H9 (cell line): ENCODE measurements at regions not wholly inside any gene's neighbourhood (a gene's known extent, or its start where the extent isn't known, plus 50 kb on each side); places are given as distances from the start of the nearest gene placed in this dataset.

Source experiments
- DNase-seq: peaks from one replicate; pipeline ENCODE4 v3.0.0-alpha.2; 2017
- H2AFZ ChIP-seq: one replicate; pipeline ENCODE4 v1.6.1; 2013; ENCODE audit warnings: mild to moderate bottlenecking, low read length, control low read depth, moderate library complexity
- H2AK5ac ChIP-seq: 2 replicates; pipeline ENCODE4 v1.6.1; 2013; ENCODE audit warnings: low read length, control low read depth, mixed read lengths; ENCODE audit not compliant: insufficient read length
- H2BK120ac ChIP-seq: one replicate; pipeline ENCODE4 v1.6.1; 2013; ENCODE audit warnings: low read depth, mild to moderate bottlenecking, low read length, control low read depth, inconsistent platforms; ENCODE audit not compliant: poor library complexity, severe bottlenecking
- H2BK12ac ChIP-seq: 2 replicates; pipeline ENCODE4 v1.6.1; 2013; ENCODE audit warnings: low read length, control low read depth, mixed read lengths, low read depth; ENCODE audit not compliant: insufficient read length
- H2BK15ac ChIP-seq: 2 replicates; pipeline ENCODE4 v1.6.1; 2013; ENCODE audit warnings: low read depth, low read length, control low read depth
- H2BK20ac ChIP-seq: one replicate; pipeline ENCODE4 v1.6.1; 2013; ENCODE audit warnings: low read depth, mild to moderate bottlenecking, low read length, control low read depth, inconsistent platforms; ENCODE audit not compliant: poor library complexity, severe bottlenecking
- H2BK5ac ChIP-seq: 2 replicates; pipeline ENCODE4 v1.6.1; 2013; ENCODE audit warnings: low read length, control low read depth, mixed read lengths; ENCODE audit not compliant: insufficient read length
- H3K14ac ChIP-seq: 2 replicates; pipeline ENCODE4 v1.6.1; 2013; ENCODE audit warnings: low read length, control low read depth; ENCODE audit not compliant: insufficient read depth
- H3K18ac ChIP-seq: 2 replicates; pipeline ENCODE4 v1.6.1; 2013; ENCODE audit warnings: low read depth, mild to moderate bottlenecking, mixed read lengths, low read length, control low read depth; ENCODE audit not compliant: insufficient read length
- H3K23ac ChIP-seq: 2 replicates; pipeline ENCODE4 v1.6.1; 2013; ENCODE audit warnings: low read length, control low read depth, mixed read lengths, low read depth; ENCODE audit not compliant: insufficient read length
- H3K23me2 ChIP-seq: 2 replicates; pipeline ENCODE4 v1.6.1; 2013; ENCODE audit warnings: low read depth, mild to moderate bottlenecking, mixed read lengths, low read length, control low read depth; ENCODE audit not compliant: insufficient read length, poor library complexity, severe bottlenecking
- H3K27ac ChIP-seq: 2 replicates; pipeline ENCODE4 v1.5.1; 2013; ENCODE audit warnings: low read length, control low read depth, mixed read lengths, low read depth; ENCODE audit not compliant: insufficient read length
- H3K27me3 ChIP-seq: 2 replicates; pipeline ENCODE4 v1.6.1; 2013; ENCODE audit warnings: low read length, control low read depth, inconsistent platforms; ENCODE audit not compliant: insufficient read depth
- H3K4ac ChIP-seq: 2 replicates; pipeline ENCODE4 v1.6.1; 2013; ENCODE audit warnings: low read depth, mild to moderate bottlenecking, control low read depth, inconsistent platforms, low read length, moderate library complexity
- H3K4me1 ChIP-seq: 2 replicates; pipeline ENCODE4 v1.6.1; 2013; ENCODE audit warnings: low read length, control low read depth, inconsistent platforms; ENCODE audit not compliant: insufficient read depth
- H3K4me2 ChIP-seq: 2 replicates; pipeline ENCODE4 v1.6.1; 2013; ENCODE audit warnings: low read length, control low read depth, mixed read lengths; ENCODE audit not compliant: insufficient read length, insufficient read depth
- H3K56ac ChIP-seq: 2 replicates; pipeline ENCODE4 v1.6.1; 2013; ENCODE audit warnings: low read depth, mild to moderate bottlenecking, mixed read lengths, low read length, control low read depth; ENCODE audit not compliant: insufficient read length
- H3K79me1 ChIP-seq: 2 replicates; pipeline ENCODE4 v1.6.1; 2013; ENCODE audit warnings: low read depth, mild to moderate bottlenecking, moderate library complexity, low read length, control low read depth, inconsistent platforms; ENCODE audit not compliant: insufficient read depth, poor library complexity, severe bottlenecking
- H3K79me2 ChIP-seq: 2 replicates; pipeline ENCODE4 v1.6.1; 2013; ENCODE audit warnings: low read length, control low read depth, inconsistent platforms; ENCODE audit not compliant: insufficient read depth
- H3K9ac ChIP-seq: 2 replicates; pipeline ENCODE4 v1.6.1; 2013; ENCODE audit warnings: low read length, control low read depth, mixed read lengths; ENCODE audit not compliant: insufficient read length; ENCODE audit errors: extremely low read depth
- H3K9me3 ChIP-seq: one replicate; pipeline ENCODE4 v1.6.1; 2013; ENCODE audit warnings: low read depth, low read length, inconsistent platforms; ENCODE audit not compliant: control insufficient read depth
- H3T11ph ChIP-seq: one replicate; pipeline ENCODE4 v1.6.1; 2013; ENCODE audit warnings: mild to moderate bottlenecking, low read length, control low read depth, inconsistent platforms
- H4K20me1 ChIP-seq: one replicate; pipeline ENCODE4 v1.6.1; 2013; ENCODE audit not compliant: control insufficient read depth, insufficient read length, insufficient read depth
- H4K5ac ChIP-seq: 2 replicates; pipeline ENCODE4 v1.6.1; 2013; ENCODE audit warnings: low read depth, mild to moderate bottlenecking, mixed read lengths, low read length, control low read depth; ENCODE audit not compliant: insufficient read length
- H4K8ac ChIP-seq: replicated peaks from 2 replicates; pipeline ENCODE4 v1.6.1; 2013; ENCODE audit warnings: low read length, control low read depth, mixed read lengths, low read depth; ENCODE audit not compliant: insufficient read length
- H4K91ac ChIP-seq: 2 replicates; pipeline ENCODE4 v1.6.1; 2013; ENCODE audit warnings: low read depth, mild to moderate bottlenecking, moderate library complexity, mixed read lengths, low read length, control low read depth; ENCODE audit not compliant: insufficient read length
- H3K27ac Mint-ChIP-seq, 3 experiments: 2 replicates in 2 of 3; 3 replicates in 1 of 3; pipeline ENCODE4 v1.8.0; 2020 to 2021; ENCODE audit warnings: mixed read lengths in 3 of 3, mild to moderate bottlenecking in 1 of 3, moderate library complexity in 1 of 3
- H3K27me3 Mint-ChIP-seq: 2 replicates; pipeline ENCODE4 v1.8.0; 2021; ENCODE audit warnings: low read depth, mild to moderate bottlenecking, moderate library complexity, mixed read lengths
- H3K36me3 Mint-ChIP-seq, 3 experiments: 2 replicates in 2 of 3; 3 replicates in 1 of 3; pipeline ENCODE4 v1.8.0; 2020 to 2021; ENCODE audit warnings: low read depth in 3 of 3, mixed read lengths in 3 of 3; ENCODE audit not compliant: insufficient read depth in 1 of 3
- H3K4me1 Mint-ChIP-seq, 2 experiments: 2 replicates each; pipeline ENCODE4 v1.8.0; 2020; ENCODE audit warnings: mixed read lengths in 2 of 2
- H3K4me3 Mint-ChIP-seq, 2 experiments: 2 replicates in 1 of 2; 3 replicates in 1 of 2; pipeline ENCODE4 v1.8.0; 2020 to 2021; ENCODE audit warnings: mild to moderate bottlenecking in 2 of 2, mixed read lengths in 2 of 2, moderate library complexity in 1 of 2
- H3K9me3 Mint-ChIP-seq, 2 experiments: 2 replicates in 1 of 2; 3 replicates in 1 of 2; pipeline ENCODE4 v1.8.0; 2020; ENCODE audit warnings: mild to moderate bottlenecking in 2 of 2, mixed read lengths in 2 of 2, moderate library complexity in 1 of 2
- WGBS: extraction: QIAGEN DNeasy Blood & Tissue Kit; methylation state at CpG from one replicate; pipeline ENCODE4 v1.1.7; 2013; ENCODE audit warnings: missing lambda C conversion rate, low lambda C conversion rate, mixed read lengths; ENCODE audit not compliant: insufficient read length; ENCODE audit errors: extremely low coverage; 5-methylcytosine and 5-hydroxymethylcytosine counted together
- TF ChIP-seq, protein P1 (sequence below): fragments of 200-600 bp; sonication (generic); conservative IDR thresholded peaks from 3 replicates; pipeline ENCODE4 v1.8.0; 2021; ENCODE audit warnings: antibody characterized with exemption, mild to moderate bottlenecking

DNA sequence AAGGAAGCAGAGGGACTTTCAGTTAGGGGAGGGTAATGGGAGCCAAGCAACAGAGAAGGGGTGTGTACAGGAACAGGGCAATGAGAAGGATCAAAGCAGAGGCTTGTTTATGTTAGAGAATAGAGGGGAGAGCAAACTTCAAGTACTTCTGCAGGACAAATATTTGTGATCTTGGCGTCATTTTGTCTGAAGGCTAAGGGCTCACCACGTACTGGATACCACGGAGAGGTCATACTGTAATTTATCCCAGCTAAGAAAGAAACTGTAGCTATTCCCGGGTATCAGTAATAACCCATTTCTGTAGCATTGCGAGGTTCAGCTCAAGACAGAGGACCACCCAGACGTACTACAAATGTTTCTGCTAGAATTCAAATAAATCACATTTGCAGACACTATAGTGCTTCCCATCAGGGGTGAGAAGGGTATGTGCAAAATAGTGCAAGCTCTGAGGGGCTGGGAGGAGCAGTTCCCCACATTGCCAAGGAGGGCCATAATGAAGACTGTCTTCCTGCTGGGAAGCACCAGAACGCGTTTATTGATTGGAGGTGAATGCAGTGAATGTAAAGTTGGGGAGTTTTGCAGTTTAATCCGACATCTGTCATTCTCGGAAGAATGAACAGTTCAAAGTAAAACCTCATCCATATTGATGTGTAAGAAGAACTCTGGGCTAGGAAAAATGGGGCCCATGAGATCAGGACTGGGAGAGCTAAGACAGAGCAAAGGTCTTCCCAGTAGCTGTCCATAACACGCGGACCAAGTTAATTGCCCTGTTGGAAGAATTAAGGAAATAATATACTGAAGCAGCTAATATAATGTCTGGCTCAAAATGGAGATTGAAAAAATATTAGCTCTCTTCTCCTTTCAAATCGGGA lies 136.9 kb downstream of the RWDD3 start:
- no peak overlapping the region for H3K18ac ChIP-seq
- H3K4ac ChIP-seq, result no peak overlapping the region
- H2BK12ac ChIP-seq, result no peak overlapping the region
- H3K23me2 ChIP-seq, result no peaks in the 10 kb centered on the region
- H3K27me3 Mint-ChIP-seq, result no peaks in the 10 kb centered on the region
- no peaks in the 10 kb centered on the region for H3K27me3 ChIP-seq
- no peak overlapping the region for H3K9ac ChIP-seq
- H4K5ac ChIP-seq, result no peak overlapping the region
- no peak overlapping the region for H3K27ac Mint-ChIP-seq
- H2BK20ac ChIP-seq, result no peak overlapping the region
- no peak overlapping the region for H3K4me3 Mint-ChIP-seq
- no peaks in the 10 kb centered on the region for H4K20me1 ChIP-seq
- H2AK5ac ChIP-seq, result no peak overlapping the region
- H3K4me1 ChIP-seq, result peaks cover 2% of the 10 kb centered on the region; the same call in 1 of the 2 replicates
- H3K36me3 Mint-ChIP-seq, result no peaks in the 10 kb centered on the region; a peak in 1 of 7 replicates
- no peaks in the 10 kb centered on the region for H3K79me2 ChIP-seq
- no peak overlapping the region for H2BK120ac ChIP-seq
- H2AFZ ChIP-seq, result no peak overlapping the region
- no peak overlapping the region for H3T11ph ChIP-seq
- H3K23ac ChIP-seq, result no peak overlapping the region
- H3K4me2 ChIP-seq, result no peak overlapping the region
- no peak overlapping the region for H4K91ac ChIP-seq
- no peak overlapping the region for H3K27ac ChIP-seq
- no peak overlapping the region for H4K8ac ChIP-seq
- no peak overlapping the region for H2BK5ac ChIP-seq
- H3K4me1 Mint-ChIP-seq, result peaks cover 9 to 10% of the 10 kb centered on the region in 2 experiments
- no peaks in the 10 kb centered on the region for H3K79me1 ChIP-seq
- no peak overlapping the region for H2BK15ac ChIP-seq
- H3K14ac ChIP-seq, result no peak overlapping the region
- no CpG with 5 or more reads among the region's 13 CpGs for WGBS
- TF ChIP-seq, protein P1, sequence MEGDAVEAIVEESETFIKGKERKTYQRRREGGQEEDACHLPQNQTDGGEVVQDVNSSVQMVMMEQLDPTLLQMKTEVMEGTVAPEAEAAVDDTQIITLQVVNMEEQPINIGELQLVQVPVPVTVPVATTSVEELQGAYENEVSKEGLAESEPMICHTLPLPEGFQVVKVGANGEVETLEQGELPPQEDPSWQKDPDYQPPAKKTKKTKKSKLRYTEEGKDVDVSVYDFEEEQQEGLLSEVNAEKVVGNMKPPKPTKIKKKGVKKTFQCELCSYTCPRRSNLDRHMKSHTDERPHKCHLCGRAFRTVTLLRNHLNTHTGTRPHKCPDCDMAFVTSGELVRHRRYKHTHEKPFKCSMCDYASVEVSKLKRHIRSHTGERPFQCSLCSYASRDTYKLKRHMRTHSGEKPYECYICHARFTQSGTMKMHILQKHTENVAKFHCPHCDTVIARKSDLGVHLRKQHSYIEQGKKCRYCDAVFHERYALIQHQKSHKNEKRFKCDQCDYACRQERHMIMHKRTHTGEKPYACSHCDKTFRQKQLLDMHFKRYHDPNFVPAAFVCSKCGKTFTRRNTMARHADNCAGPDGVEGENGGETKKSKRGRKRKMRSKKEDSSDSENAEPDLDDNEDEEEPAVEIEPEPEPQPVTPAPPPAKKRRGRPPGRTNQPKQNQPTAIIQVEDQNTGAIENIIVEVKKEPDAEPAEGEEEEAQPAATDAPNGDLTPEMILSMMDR, result no peak
- H3K56ac ChIP-seq, result no peak overlapping the region
- no peaks in the 10 kb centered on the region for H3K9me3 ChIP-seq
- no peak for DNase-seq
- peaks cover 0 to under 1% of the 10 kb centered on the region in 2 experiments; a peak in 1 of 5 replicates for H3K9me3 Mint-ChIP-seq
